Loucy (cell line): ENCODE measurements at regions not wholly inside any gene's neighbourhood (a gene's known extent, or its start where the extent isn't known, plus 50 kb on each side); places are given as distances from the start of the nearest gene placed in this dataset.
A peak's percentile ranks its signal among the peaks of the same experiment; 100 is the strongest.

Source experiments
- H2AFZ ChIP-seq: fragments of 200-600 bp; sonication (generic); 2 replicates; pipeline ENCODE4 v1.6.0; 2016; ENCODE audit warnings: antibody characterized with exemption, mild to moderate bottlenecking, low read length, moderate library complexity
- H3F3A ChIP-seq: fragments of 200-600 bp; 2 replicates; pipeline ENCODE4 v1.6.0; 2016; ENCODE audit warnings: antibody characterized with exemption, low read depth, mild to moderate bottlenecking
- H3K27me3 ChIP-seq: fragments of 200-600 bp; sonication (generic); 2 replicates; pipeline ENCODE4 v1.6.1; 2014; ENCODE audit warnings: low read length, mild to moderate bottlenecking; ENCODE audit not compliant: insufficient read depth, poor library complexity, severe bottlenecking
- H3K36me3 ChIP-seq: fragments of 200-600 bp; sonication (generic); 2 replicates; pipeline ENCODE4 v1.6.1; 2016; ENCODE audit warnings: low read length; ENCODE audit not compliant: insufficient read depth
- H3K4me1 ChIP-seq: fragments of 200-600 bp; sonication (generic); 2 replicates; pipeline ENCODE4 v1.5.1; 2014; ENCODE audit warnings: low read length, mild to moderate bottlenecking; ENCODE audit not compliant: insufficient read depth, poor library complexity, severe bottlenecking
- H3K4me2 ChIP-seq: fragments of 200-600 bp; sonication (generic); 2 replicates; pipeline ENCODE4 v1.6.0; 2014; ENCODE audit warnings: antibody characterized with exemption, low read length, low read depth, mild to moderate bottlenecking; ENCODE audit not compliant: poor library complexity, severe bottlenecking
- H3K4me3 ChIP-seq: fragments of 200-600 bp; sonication (generic); 2 replicates; pipeline ENCODE4 v1.5.1; 2014; ENCODE audit warnings: low read length, mild to moderate bottlenecking, mixed read lengths; ENCODE audit not compliant: poor library complexity, severe bottlenecking
- H3K79me2 ChIP-seq: fragments of 200-600 bp; sonication (generic); 2 replicates; pipeline ENCODE4 v1.6.1; 2014; ENCODE audit warnings: low read length; ENCODE audit not compliant: insufficient read depth
- H3K9ac ChIP-seq: fragments of 200-600 bp; sonication (generic); 2 replicates; pipeline ENCODE4 v1.6.0; 2014; ENCODE audit warnings: mild to moderate bottlenecking, low read depth, low read length, moderate library complexity; ENCODE audit not compliant: poor library complexity, severe bottlenecking
- H3K9me2 ChIP-seq: fragments of 200-600 bp; sonication (generic); replicated peaks from 2 replicates; pipeline ENCODE4 v1.6.1; 2016; ENCODE audit warnings: low read depth, low read length, mixed read lengths
- H3K9me3 ChIP-seq: fragments of 200-600 bp; sonication (generic); 2 replicates; pipeline ENCODE4 v1.6.1; 2014; ENCODE audit warnings: mild to moderate bottlenecking, antibody characterized with exemption, low read length, low read depth; ENCODE audit not compliant: insufficient read depth
- H4K20me1 ChIP-seq: fragments of 200-600 bp; sonication (generic); 2 replicates; pipeline ENCODE4 v1.6.0; 2014; ENCODE audit warnings: antibody characterized with exemption, low read length, mild to moderate bottlenecking; ENCODE audit not compliant: insufficient read depth, poor library complexity, severe bottlenecking
- EZH2phosphoT487 ChIP-seq: fragments of 200-600 bp; IDR thresholded peaks from 2 replicates; pipeline ENCODE4 v1.6.1; 2018; ENCODE audit warnings: antibody characterized with exemption, mild to moderate bottlenecking, moderate library complexity, borderline replicate concordance
- TF ChIP-seq, protein P1 (sequence below): fragments of 200-600 bp; sonication (generic); conservative IDR thresholded peaks from 2 replicates; pipeline ENCODE4 v1.5.1; 2014; ENCODE audit warnings: mild to moderate bottlenecking, antibody characterized with exemption, low read length

DNA sequence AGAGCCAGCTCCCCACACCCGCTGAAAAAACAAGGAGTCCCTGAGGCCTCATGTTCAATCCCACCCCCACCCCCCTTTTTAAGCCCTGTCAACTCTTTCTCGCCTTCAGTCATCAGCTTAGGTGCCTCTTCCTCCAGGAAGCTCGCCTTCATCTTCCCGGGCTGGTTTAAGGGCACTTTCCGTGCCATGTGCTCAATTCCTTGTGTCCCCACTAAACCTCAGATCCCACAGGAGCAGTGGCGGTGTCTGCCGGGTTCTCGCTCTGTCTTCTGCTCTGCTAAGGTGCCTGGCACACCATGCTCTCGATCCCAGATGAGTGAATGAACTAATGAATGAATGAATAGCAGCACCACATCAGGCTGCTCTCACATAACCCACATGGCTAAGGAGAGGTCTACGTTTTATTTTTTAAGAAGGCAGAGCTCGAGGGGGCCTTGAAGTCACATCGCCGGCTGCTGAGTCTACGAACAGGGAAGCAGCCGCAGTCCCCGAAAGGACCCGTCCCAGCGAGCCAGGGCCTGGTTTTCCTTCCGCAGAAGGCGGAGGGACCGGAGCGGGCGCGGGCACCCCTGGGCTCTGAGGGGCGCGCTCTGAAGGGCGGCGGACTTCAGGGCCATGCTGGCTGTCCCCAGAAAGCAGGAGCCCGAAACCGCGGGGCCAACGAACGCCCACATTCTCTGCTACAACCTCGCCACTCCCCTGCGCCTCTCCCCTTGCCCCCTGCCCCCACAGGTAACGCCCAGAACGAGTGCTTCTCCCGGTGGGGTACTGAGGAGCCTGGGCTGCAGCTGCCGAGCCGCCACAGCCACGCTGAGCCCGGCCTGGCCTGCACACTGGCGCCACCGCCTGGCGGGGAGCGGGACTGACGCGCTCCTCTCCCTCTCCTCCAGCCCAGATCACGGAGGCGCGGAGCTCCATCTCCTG is 73.4 kb upstream of the KCNMA1 start:
- Histone ChIP-seq H2AFZ (peak overlapping the region; percentile 93), H3F3A (no peaks in the 10 kb centered on the region), H3K4me3 (peak overlapping the region; percentile 49), H3K4me2 (peak overlapping the region; percentile 61), H3K4me1 (no peaks in the 10 kb centered on the region), H3K79me2 (no peaks in the 10 kb centered on the region), H3K36me3 (no peaks in the 10 kb centered on the region), H3K9me2 (no peaks in the 10 kb centered on the region), H3K27me3 (no peaks in the 10 kb centered on the region), H3K9me3 (no peaks in the 10 kb centered on the region), H4K20me1 (no peaks in the 10 kb centered on the region), H3K9ac (no peak overlapping the region)
- TF ChIP-seq, protein P1, sequence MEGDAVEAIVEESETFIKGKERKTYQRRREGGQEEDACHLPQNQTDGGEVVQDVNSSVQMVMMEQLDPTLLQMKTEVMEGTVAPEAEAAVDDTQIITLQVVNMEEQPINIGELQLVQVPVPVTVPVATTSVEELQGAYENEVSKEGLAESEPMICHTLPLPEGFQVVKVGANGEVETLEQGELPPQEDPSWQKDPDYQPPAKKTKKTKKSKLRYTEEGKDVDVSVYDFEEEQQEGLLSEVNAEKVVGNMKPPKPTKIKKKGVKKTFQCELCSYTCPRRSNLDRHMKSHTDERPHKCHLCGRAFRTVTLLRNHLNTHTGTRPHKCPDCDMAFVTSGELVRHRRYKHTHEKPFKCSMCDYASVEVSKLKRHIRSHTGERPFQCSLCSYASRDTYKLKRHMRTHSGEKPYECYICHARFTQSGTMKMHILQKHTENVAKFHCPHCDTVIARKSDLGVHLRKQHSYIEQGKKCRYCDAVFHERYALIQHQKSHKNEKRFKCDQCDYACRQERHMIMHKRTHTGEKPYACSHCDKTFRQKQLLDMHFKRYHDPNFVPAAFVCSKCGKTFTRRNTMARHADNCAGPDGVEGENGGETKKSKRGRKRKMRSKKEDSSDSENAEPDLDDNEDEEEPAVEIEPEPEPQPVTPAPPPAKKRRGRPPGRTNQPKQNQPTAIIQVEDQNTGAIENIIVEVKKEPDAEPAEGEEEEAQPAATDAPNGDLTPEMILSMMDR, result peak; percentile 93
- no peak for TF ChIP-seq EZH2phosphoT487

DNA sequence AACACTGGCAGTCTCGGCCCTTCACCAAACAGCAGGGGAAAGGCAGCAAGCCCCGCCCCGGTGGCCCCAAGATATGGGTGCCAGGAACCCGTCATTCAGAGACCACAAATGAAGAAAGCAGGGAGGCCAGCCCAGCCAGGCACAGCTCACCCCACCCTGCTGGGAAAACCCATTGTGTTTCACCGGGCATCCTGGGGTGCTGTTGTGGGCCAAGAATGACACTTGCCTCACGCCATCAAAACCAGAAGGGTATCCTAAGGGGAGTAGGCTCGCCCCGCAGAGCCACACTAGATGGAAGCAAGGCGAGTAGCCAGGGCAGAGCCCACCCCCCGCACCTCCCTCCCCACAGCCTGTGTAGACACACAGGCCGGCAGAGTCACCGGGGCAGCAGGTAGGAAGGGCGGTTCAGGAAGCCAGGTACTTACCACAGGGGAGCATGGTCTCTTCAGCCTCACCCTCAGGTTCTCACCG is 72.5 kb upstream of the KCNMA1 start:
- Histone ChIP-seq H3K4me2 (no peak overlapping the region), H3K9ac (no peak overlapping the region), H3K4me1 (no peaks in the 10 kb centered on the region), H3K9me2 (no peaks in the 10 kb centered on the region), H3F3A (no peaks in the 10 kb centered on the region), H2AFZ (no peak overlapping the region), H3K79me2 (no peaks in the 10 kb centered on the region), H3K4me3 (no peak overlapping the region), H3K27me3 (no peaks in the 10 kb centered on the region), H3K36me3 (no peaks in the 10 kb centered on the region), H4K20me1 (no peaks in the 10 kb centered on the region), H3K9me3 (no peaks in the 10 kb centered on the region)
- TF ChIP-seq, protein P1, result no peak
- no peak for TF ChIP-seq EZH2phosphoT487

DNA sequence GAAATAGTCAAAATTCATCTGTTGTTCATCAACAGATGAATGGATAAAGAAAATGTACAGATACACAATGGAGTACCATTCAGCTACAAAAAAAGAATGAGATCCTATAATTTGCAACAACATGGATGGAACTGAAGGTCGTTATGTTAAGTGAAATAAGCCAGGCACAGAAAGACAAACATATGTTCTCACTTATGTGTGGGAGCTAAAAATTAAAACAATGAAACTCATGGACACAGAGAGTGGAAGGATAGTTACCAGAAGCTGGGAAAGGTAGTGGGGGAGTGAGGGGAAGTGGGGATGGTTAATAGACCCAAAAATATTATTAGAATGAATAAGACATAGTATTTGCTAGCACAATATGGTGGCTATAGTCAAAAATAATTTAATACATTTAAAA is 70.0 kb upstream of the KCNMA1 start:
- Histone ChIP-seq H3K27me3 (no peaks in the 10 kb centered on the region), H3K9ac (no peak overlapping the region), H3K4me1 (no peaks in the 10 kb centered on the region), H2AFZ (no peak overlapping the region), H3K9me2 (no peaks in the 10 kb centered on the region), H3K9me3 (no peaks in the 10 kb centered on the region), H3F3A (no peaks in the 10 kb centered on the region), H3K79me2 (no peaks in the 10 kb centered on the region), H4K20me1 (no peaks in the 10 kb centered on the region), H3K4me3 (no peak overlapping the region), H3K36me3 (no peaks in the 10 kb centered on the region), H3K4me2 (no peak overlapping the region)
- TF ChIP-seq EZH2phosphoT487, result no peak
- TF ChIP-seq, protein P1, result no peak
